GM23338 (cell line): ENCODE measurements at regions not wholly inside any gene's neighbourhood (a gene's known extent, or its start where the extent isn't known, plus 50 kb on each side); places are given as distances from the start of the nearest gene placed in this dataset.

Experiments used
- ATAC-seq: fragments of 200-7000 bp; cut with Tn5 transposase; 3 replicates; pipeline ENCODE4 v1.9.1; 2020
- DNase-seq: peaks from one replicate; pipeline ENCODE4 v3.0.0-alpha.2; 2015; ENCODE audit warnings: low spot score
- H2AFZ ChIP-seq: fragments of 200-600 bp; sonication (generic); 2 replicates; pipeline ENCODE4 v1.8.0; 2016; ENCODE audit warnings: antibody characterized with exemption, mild to moderate bottlenecking, moderate library complexity
- H3F3A ChIP-seq: fragments of 200-600 bp; sonication (generic); replicated peaks from 2 replicates; pipeline ENCODE4 v1.8.0; 2017; ENCODE audit warnings: antibody characterized with exemption, mixed run types, low read depth
- H3K27ac ChIP-seq: fragments of 200-600 bp; sonication (generic); 2 replicates; pipeline ENCODE4 v1.6.1; 2016; ENCODE audit warnings: low read depth
- H3K27me3 ChIP-seq: fragments of 200-600 bp; sonication (generic); 2 replicates; pipeline ENCODE4 v1.8.0; 2016; ENCODE audit warnings: mild to moderate bottlenecking, mixed run types, moderate library complexity; ENCODE audit not compliant: insufficient read depth
- H3K36me3 ChIP-seq: fragments of 200-600 bp; sonication (generic); 2 replicates; pipeline ENCODE4 v1.8.0; 2016; ENCODE audit warnings: mild to moderate bottlenecking; ENCODE audit not compliant: insufficient read depth
- H3K4me1 ChIP-seq: fragments of 200-600 bp; sonication (generic); 2 replicates; pipeline ENCODE4 v1.8.0; 2016; ENCODE audit warnings: mild to moderate bottlenecking, moderate library complexity; ENCODE audit not compliant: insufficient read depth
- H3K4me2 ChIP-seq: fragments of 200-600 bp; sonication (generic); 2 replicates; pipeline ENCODE4 v1.7.1; 2017; ENCODE audit warnings: mixed run types
- H3K4me3 ChIP-seq: fragments of 200-600 bp; sonication (generic); 2 replicates; pipeline ENCODE4 v1.6.1; 2016; ENCODE audit warnings: mixed run types
- H3K79me2 ChIP-seq: fragments of 200-600 bp; sonication (generic); replicated peaks from 2 replicates; pipeline ENCODE4 v1.8.0; 2017; ENCODE audit warnings: mild to moderate bottlenecking; ENCODE audit not compliant: insufficient read depth
- H3K9me2 ChIP-seq: fragments of 200-600 bp; sonication (generic); 2 replicates; pipeline ENCODE4 v1.8.0; 2017; ENCODE audit not compliant: insufficient read depth
- H4K20me1 ChIP-seq: fragments of 200-600 bp; sonication (generic); replicated peaks from 2 replicates; pipeline ENCODE4 v1.8.0; 2017; ENCODE audit warnings: mild to moderate bottlenecking; ENCODE audit not compliant: insufficient read depth
- H3K27ac Mint-ChIP-seq: 2 replicates; pipeline ENCODE4 v1.8.0; 2020; ENCODE audit warnings: inconsistent platforms, mild to moderate bottlenecking, moderate library complexity, mixed read lengths
- H3K27me3 Mint-ChIP-seq: 3 replicates; pipeline ENCODE4 v1.8.0; 2022; ENCODE audit warnings: low read depth, mild to moderate bottlenecking, moderate library complexity, mixed read lengths, inconsistent platforms; ENCODE audit not compliant: insufficient read depth, poor library complexity
- H3K36me3 Mint-ChIP-seq: 3 replicates; pipeline ENCODE4 v1.8.0; 2021; ENCODE audit warnings: low read depth, mild to moderate bottlenecking, inconsistent platforms, moderate library complexity, mixed read lengths
- H3K4me1 Mint-ChIP-seq: 3 replicates; pipeline ENCODE4 v1.8.0; 2020; ENCODE audit warnings: mild to moderate bottlenecking, inconsistent platforms, mixed read lengths
- H3K4me3 Mint-ChIP-seq: 3 replicates; pipeline ENCODE4 v1.8.0; 2021; ENCODE audit warnings: moderate library complexity, mild to moderate bottlenecking, inconsistent platforms, mixed read lengths
- H3K9me3 Mint-ChIP-seq: 3 replicates; pipeline ENCODE4 v1.8.0; 2020; ENCODE audit warnings: moderate library complexity, mild to moderate bottlenecking, inconsistent platforms, mixed read lengths
- CREB1 ChIP-seq: fragments of 250-450 bp; sonication (Bioruptor Pico); IDR thresholded peaks from 2 replicates; pipeline ENCODE4 v1.5.0; 2020; ENCODE audit warnings: low read depth, mild to moderate bottlenecking, moderate library complexity
- EZH2 ChIP-seq: fragments of 200-600 bp; sonication (generic); IDR thresholded peaks from one replicate; pipeline ENCODE4 v1.8.0; 2017; ENCODE audit warnings: antibody characterized with exemption, mild to moderate bottlenecking, low read depth; ENCODE audit not compliant: unreplicated experiment
- EZH2phosphoT487 ChIP-seq: fragments of 200-600 bp; sonication (generic); IDR thresholded peaks from one replicate; pipeline ENCODE4 v1.8.1; 2018; ENCODE audit warnings: antibody characterized with exemption; ENCODE audit not compliant: unreplicated experiment
- JUNB ChIP-seq: IDR thresholded peaks from one replicate; pipeline ENCODE4 v1.6.1; 2016; ENCODE audit warnings: antibody characterized with exemption; ENCODE audit not compliant: unreplicated experiment
- NANOG ChIP-seq: IDR thresholded peaks from 2 replicates; pipeline ENCODE4 v1.6.1; 2016; ENCODE audit warnings: antibody characterized with exemption, borderline replicate concordance
- POLR2AphosphoS5 ChIP-seq: IDR thresholded peaks from 2 replicates; pipeline ENCODE4 v1.6.1; 2016; ENCODE audit warnings: antibody characterized with exemption, low read depth
- STAT1 ChIP-seq: IDR thresholded peaks from one replicate; pipeline ENCODE4 v1.6.1; 2016; ENCODE audit warnings: antibody characterized with exemption; ENCODE audit not compliant: unreplicated experiment
- ZNF114 ChIP-seq: fragments of 250-450 bp; sonication (Bioruptor Pico); IDR thresholded peaks from 2 replicates; pipeline ENCODE4 v1.5.0; 2020; ENCODE audit warnings: mild to moderate bottlenecking, moderate library complexity
- ZNF331 ChIP-seq: fragments of 250-450 bp; sonication (Bioruptor Pico); IDR thresholded peaks from 2 replicates; pipeline ENCODE4 v1.5.0; 2020; ENCODE audit warnings: low read depth, mild to moderate bottlenecking, moderate library complexity
- TF ChIP-seq, protein P1 (sequence below), 2 experiments: fragments of 200-600 bp in 1 of 2; sonication (generic) in 1 of 2; conservative IDR thresholded peaks; 2 replicates each; pipeline versions ENCODE4 v1.5.1 to v1.6.1; 2016 to 2017; ENCODE audit warnings: antibody characterized with exemption in 2 of 2, low read depth in 2 of 2, mild to moderate bottlenecking in 2 of 2, moderate library complexity in 1 of 2
- TF ChIP-seq, protein P2 (sequence below): IDR thresholded peaks from 2 replicates; pipeline ENCODE4 v1.6.1; 2016; ENCODE audit warnings: antibody characterized with exemption
- TF ChIP-seq, protein P3 (sequence below): IDR thresholded peaks from one replicate; pipeline ENCODE4 v1.6.1; 2018; ENCODE audit warnings: antibody characterized with exemption; ENCODE audit not compliant: unreplicated experiment

DNA sequence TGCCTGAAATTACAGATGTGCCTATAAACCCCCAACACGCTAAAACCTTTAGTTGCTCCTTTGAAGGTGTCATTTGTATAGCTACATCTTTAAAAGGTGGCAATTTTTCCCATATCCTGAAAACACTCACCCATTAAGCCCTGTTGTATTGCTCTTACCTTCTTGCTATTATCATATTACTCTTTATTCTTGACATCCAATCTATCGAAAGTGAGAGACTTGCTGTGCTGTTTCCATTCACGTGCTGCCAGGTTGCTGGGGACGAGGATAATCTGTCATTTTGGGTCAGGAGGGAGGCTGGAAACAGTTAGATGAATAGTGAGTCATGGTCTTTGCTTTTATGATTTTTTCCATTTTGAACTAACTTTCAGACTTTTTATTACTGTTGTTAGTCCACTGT, 213.0 kb upstream of the PRMT6 start:
- H3K9me3 Mint-ChIP-seq = no peaks in the 10 kb centered on the region
- no peak overlapping the region for H3K4me3 ChIP-seq
- no peak overlapping the region for H3K27ac Mint-ChIP-seq
- H3K27me3 ChIP-seq = no peaks in the 10 kb centered on the region
- no peak overlapping the region for H2AFZ ChIP-seq
- DNase-seq (no peak), ATAC-seq (no peak)
- H4K20me1 ChIP-seq = no peaks in the 10 kb centered on the region
- no peaks in the 10 kb centered on the region for H3K36me3 Mint-ChIP-seq
- TF ChIP-seq POLR2AphosphoS5 (no peak), ZNF331 (no peak), EZH2 (no peak), NANOG (no peak)
- TF ChIP-seq, protein P1, sequence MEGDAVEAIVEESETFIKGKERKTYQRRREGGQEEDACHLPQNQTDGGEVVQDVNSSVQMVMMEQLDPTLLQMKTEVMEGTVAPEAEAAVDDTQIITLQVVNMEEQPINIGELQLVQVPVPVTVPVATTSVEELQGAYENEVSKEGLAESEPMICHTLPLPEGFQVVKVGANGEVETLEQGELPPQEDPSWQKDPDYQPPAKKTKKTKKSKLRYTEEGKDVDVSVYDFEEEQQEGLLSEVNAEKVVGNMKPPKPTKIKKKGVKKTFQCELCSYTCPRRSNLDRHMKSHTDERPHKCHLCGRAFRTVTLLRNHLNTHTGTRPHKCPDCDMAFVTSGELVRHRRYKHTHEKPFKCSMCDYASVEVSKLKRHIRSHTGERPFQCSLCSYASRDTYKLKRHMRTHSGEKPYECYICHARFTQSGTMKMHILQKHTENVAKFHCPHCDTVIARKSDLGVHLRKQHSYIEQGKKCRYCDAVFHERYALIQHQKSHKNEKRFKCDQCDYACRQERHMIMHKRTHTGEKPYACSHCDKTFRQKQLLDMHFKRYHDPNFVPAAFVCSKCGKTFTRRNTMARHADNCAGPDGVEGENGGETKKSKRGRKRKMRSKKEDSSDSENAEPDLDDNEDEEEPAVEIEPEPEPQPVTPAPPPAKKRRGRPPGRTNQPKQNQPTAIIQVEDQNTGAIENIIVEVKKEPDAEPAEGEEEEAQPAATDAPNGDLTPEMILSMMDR (conservative IDR thresholded peaks at IDR 0.05; ENCODE audit: low read depth in 2 of 2) = no peak
- no peaks in the 10 kb centered on the region for H3K4me1 ChIP-seq
- H3K4me1 Mint-ChIP-seq = no peaks in the 10 kb centered on the region
- no peaks in the 10 kb centered on the region for H3F3A ChIP-seq
- no peaks in the 10 kb centered on the region for H3K36me3 ChIP-seq
- H3K27me3 Mint-ChIP-seq = no peaks in the 10 kb centered on the region
- H3K4me3 Mint-ChIP-seq = no peak overlapping the region
- 0 out of 2 replicates have a peak, but pooled peaks cover 2% of the 10 kb centered on the region for H3K9me2 ChIP-seq
- no peaks in the 10 kb centered on the region for H3K79me2 ChIP-seq
- H3K27ac ChIP-seq = no peak overlapping the region
- H3K4me2 ChIP-seq = no peak overlapping the region

DNA sequence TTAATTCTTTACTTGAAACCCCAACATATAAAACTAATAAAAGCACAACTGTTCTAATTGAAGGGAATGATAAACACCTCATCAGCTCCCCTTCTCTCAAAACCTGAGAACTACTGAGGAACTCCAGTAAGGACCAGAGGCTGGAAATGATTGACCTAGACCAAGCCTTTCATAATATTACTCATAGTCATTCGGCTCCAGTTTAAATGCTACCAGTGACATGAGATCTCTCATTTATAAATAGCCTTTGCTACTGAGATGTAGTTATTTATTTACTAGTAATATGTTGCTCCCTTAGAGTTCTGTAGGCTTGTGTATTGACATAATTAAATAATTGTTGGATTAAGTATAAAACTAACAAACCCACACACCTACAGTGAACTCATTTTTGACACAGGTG, 209.8 kb upstream of the PRMT6 start:
- Histone ChIP-seq H4K20me1 (no peaks in the 10 kb centered on the region), H3K36me3 (no peaks in the 10 kb centered on the region), H3K4me3 (no peak overlapping the region), H3K4me2 (no peak overlapping the region), H3K27me3 (no peaks in the 10 kb centered on the region), H3K4me1 (no peaks in the 10 kb centered on the region), H3K9me2 (0 out of 2 replicates have a peak, but pooled peaks cover 2% of the 10 kb centered on the region), H3K27ac (no peak overlapping the region), H3K79me2 (no peaks in the 10 kb centered on the region), H2AFZ (no peak overlapping the region), H3F3A (no peaks in the 10 kb centered on the region)
- Mint-ChIP-seq H3K4me1 (peaks cover 8% of the 10 kb centered on the region; the same call in 2 of the 3 replicates), H3K27me3 (no peaks in the 10 kb centered on the region), H3K27ac (no peak overlapping the region), H3K36me3 (no peaks in the 10 kb centered on the region), H3K4me3 (no peak overlapping the region), H3K9me3 (no peaks in the 10 kb centered on the region)
- DNase-seq (no peak), ATAC-seq (no peak)
- TF ChIP-seq EZH2 (no peak), ZNF114 (CRISPR knock-in tag) (no peak), STAT1 (no peak), POLR2AphosphoS5 (no peak), EZH2phosphoT487 (no peak), JUNB (no peak), ZNF331 (no peak), CREB1 (CRISPR knock-in tag) (no peak), NANOG (no peak)
- TF ChIP-seq, protein P2, sequence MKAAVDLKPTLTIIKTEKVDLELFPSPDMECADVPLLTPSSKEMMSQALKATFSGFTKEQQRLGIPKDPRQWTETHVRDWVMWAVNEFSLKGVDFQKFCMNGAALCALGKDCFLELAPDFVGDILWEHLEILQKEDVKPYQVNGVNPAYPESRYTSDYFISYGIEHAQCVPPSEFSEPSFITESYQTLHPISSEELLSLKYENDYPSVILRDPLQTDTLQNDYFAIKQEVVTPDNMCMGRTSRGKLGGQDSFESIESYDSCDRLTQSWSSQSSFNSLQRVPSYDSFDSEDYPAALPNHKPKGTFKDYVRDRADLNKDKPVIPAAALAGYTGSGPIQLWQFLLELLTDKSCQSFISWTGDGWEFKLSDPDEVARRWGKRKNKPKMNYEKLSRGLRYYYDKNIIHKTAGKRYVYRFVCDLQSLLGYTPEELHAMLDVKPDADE = no peak
- TF ChIP-seq, protein P1 (conservative IDR thresholded peaks at IDR 0.05; ENCODE audit: low read depth in 2 of 2) = no peak
- TF ChIP-seq, protein P3, sequence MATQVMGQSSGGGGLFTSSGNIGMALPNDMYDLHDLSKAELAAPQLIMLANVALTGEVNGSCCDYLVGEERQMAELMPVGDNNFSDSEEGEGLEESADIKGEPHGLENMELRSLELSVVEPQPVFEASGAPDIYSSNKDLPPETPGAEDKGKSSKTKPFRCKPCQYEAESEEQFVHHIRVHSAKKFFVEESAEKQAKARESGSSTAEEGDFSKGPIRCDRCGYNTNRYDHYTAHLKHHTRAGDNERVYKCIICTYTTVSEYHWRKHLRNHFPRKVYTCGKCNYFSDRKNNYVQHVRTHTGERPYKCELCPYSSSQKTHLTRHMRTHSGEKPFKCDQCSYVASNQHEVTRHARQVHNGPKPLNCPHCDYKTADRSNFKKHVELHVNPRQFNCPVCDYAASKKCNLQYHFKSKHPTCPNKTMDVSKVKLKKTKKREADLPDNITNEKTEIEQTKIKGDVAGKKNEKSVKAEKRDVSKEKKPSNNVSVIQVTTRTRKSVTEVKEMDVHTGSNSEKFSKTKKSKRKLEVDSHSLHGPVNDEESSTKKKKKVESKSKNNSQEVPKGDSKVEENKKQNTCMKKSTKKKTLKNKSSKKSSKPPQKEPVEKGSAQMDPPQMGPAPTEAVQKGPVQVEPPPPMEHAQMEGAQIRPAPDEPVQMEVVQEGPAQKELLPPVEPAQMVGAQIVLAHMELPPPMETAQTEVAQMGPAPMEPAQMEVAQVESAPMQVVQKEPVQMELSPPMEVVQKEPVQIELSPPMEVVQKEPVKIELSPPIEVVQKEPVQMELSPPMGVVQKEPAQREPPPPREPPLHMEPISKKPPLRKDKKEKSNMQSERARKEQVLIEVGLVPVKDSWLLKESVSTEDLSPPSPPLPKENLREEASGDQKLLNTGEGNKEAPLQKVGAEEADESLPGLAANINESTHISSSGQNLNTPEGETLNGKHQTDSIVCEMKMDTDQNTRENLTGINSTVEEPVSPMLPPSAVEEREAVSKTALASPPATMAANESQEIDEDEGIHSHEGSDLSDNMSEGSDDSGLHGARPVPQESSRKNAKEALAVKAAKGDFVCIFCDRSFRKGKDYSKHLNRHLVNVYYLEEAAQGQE = no peak
